SH-SY5Y (cell line): ENCODE measurements at regions not wholly inside any gene's neighbourhood (a gene's known extent, or its start where the extent isn't known, plus 50 kb on each side); places are given as distances from the start of the nearest gene placed in this dataset.

Experiments
- GATA2 ChIP-seq: IDR thresholded peaks from 2 replicates; pipeline ENCODE4 v1.6.1; 2011; ENCODE audit warnings: mild to moderate bottlenecking, low read depth, low read length
- GATA3 ChIP-seq: IDR thresholded peaks from 2 replicates; pipeline ENCODE4 v1.6.1; 2011; ENCODE audit warnings: low read depth, mild to moderate bottlenecking, low read length, moderate library complexity

DNA sequence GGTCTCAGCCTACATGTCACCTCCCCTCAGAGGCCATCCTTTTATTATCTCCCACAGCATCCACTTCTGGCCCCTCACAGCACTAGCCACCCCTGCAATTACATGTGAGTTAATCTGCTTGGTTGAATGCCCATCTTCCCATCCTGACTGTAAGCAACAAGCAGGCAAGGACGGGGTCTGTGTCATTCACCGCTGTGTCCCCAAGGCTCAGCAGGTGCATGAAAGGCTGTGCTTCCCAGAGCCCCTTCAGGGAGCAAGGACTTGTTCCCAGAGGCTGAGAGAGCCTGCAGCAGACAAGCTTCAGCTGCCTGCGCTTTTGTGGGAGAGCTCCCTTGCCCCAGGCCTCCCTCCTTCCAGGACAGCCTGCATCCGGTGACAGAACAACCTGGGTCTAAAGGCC, 172.7 kb upstream of the GSC start:
- TF ChIP-seq GATA2 (no peak), GATA3 (no peak)
